GM23338 (cell line): ENCODE measurements at regions not wholly inside any gene's neighbourhood (a gene's known extent, or its start where the extent isn't known, plus 50 kb on each side); places are given as distances from the start of the nearest gene placed in this dataset.

Experiments used
- CREB1 ChIP-seq: fragments of 250-450 bp; sonication (Bioruptor Pico); IDR thresholded peaks from 2 replicates; pipeline ENCODE4 v1.5.0; 2020; ENCODE audit warnings: low read depth, mild to moderate bottlenecking, moderate library complexity
- ETS1 ChIP-seq: IDR thresholded peaks from 2 replicates; pipeline ENCODE4 v1.6.1; 2016; ENCODE audit warnings: antibody characterized with exemption
- EZH2 ChIP-seq: fragments of 200-600 bp; sonication (generic); IDR thresholded peaks from one replicate; pipeline ENCODE4 v1.8.0; 2017; ENCODE audit warnings: antibody characterized with exemption, mild to moderate bottlenecking, low read depth; ENCODE audit not compliant: unreplicated experiment
- EZH2phosphoT487 ChIP-seq: fragments of 200-600 bp; sonication (generic); IDR thresholded peaks from one replicate; pipeline ENCODE4 v1.8.1; 2018; ENCODE audit warnings: antibody characterized with exemption; ENCODE audit not compliant: unreplicated experiment
- JUNB ChIP-seq: IDR thresholded peaks from one replicate; pipeline ENCODE4 v1.6.1; 2016; ENCODE audit warnings: antibody characterized with exemption; ENCODE audit not compliant: unreplicated experiment
- NANOG ChIP-seq: IDR thresholded peaks from 2 replicates; pipeline ENCODE4 v1.6.1; 2016; ENCODE audit warnings: antibody characterized with exemption, borderline replicate concordance
- POLR2AphosphoS5 ChIP-seq: IDR thresholded peaks from 2 replicates; pipeline ENCODE4 v1.6.1; 2016; ENCODE audit warnings: antibody characterized with exemption, low read depth
- STAT1 ChIP-seq: IDR thresholded peaks from one replicate; pipeline ENCODE4 v1.6.1; 2016; ENCODE audit warnings: antibody characterized with exemption; ENCODE audit not compliant: unreplicated experiment
- ZNF114 ChIP-seq: fragments of 250-450 bp; sonication (Bioruptor Pico); IDR thresholded peaks from 2 replicates; pipeline ENCODE4 v1.5.0; 2020; ENCODE audit warnings: mild to moderate bottlenecking, moderate library complexity
- ZNF331 ChIP-seq: fragments of 250-450 bp; sonication (Bioruptor Pico); IDR thresholded peaks from 2 replicates; pipeline ENCODE4 v1.5.0; 2020; ENCODE audit warnings: low read depth, mild to moderate bottlenecking, moderate library complexity
- TF ChIP-seq, protein P1 (sequence below): IDR thresholded peaks from one replicate; pipeline ENCODE4 v1.6.1; 2018; ENCODE audit warnings: antibody characterized with exemption; ENCODE audit not compliant: unreplicated experiment
- TF ChIP-seq, protein P2 (sequence below), 2 experiments: fragments of 200-600 bp in 1 of 2; sonication (generic) in 1 of 2; conservative IDR thresholded peaks; 2 replicates each; pipeline versions ENCODE4 v1.5.1 to v1.6.1; 2016 to 2017; ENCODE audit warnings: antibody characterized with exemption in 2 of 2, low read depth in 2 of 2, mild to moderate bottlenecking in 2 of 2, moderate library complexity in 1 of 2
- TF ChIP-seq, protein P3 (sequence below): fragments of 250-450 bp; sonication (Bioruptor Pico); IDR thresholded peaks from 2 replicates; pipeline ENCODE4 v1.5.0; 2020; ENCODE audit warnings: mild to moderate bottlenecking, moderate library complexity

DNA sequence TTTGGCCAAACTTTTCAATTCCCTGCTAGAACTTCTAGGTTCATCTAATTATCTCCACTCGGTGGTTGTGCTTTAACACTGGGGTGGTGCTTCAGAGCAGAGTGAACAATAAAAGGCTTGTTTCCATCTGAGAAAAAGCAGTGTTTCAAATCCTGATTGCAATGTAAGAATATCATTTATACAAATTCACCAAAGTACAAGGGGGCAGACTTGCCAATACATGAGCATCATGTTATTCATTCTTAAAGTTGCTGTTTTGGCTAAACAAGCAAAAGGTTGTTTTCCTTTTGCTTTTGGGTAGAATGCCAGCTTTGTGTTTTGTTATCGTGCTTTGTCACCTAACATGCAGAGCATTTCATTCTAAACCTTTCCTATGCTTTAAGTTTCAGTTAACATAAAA, 78.5 kb upstream of the UBAC2 start:
- TF ChIP-seq, protein P1, sequence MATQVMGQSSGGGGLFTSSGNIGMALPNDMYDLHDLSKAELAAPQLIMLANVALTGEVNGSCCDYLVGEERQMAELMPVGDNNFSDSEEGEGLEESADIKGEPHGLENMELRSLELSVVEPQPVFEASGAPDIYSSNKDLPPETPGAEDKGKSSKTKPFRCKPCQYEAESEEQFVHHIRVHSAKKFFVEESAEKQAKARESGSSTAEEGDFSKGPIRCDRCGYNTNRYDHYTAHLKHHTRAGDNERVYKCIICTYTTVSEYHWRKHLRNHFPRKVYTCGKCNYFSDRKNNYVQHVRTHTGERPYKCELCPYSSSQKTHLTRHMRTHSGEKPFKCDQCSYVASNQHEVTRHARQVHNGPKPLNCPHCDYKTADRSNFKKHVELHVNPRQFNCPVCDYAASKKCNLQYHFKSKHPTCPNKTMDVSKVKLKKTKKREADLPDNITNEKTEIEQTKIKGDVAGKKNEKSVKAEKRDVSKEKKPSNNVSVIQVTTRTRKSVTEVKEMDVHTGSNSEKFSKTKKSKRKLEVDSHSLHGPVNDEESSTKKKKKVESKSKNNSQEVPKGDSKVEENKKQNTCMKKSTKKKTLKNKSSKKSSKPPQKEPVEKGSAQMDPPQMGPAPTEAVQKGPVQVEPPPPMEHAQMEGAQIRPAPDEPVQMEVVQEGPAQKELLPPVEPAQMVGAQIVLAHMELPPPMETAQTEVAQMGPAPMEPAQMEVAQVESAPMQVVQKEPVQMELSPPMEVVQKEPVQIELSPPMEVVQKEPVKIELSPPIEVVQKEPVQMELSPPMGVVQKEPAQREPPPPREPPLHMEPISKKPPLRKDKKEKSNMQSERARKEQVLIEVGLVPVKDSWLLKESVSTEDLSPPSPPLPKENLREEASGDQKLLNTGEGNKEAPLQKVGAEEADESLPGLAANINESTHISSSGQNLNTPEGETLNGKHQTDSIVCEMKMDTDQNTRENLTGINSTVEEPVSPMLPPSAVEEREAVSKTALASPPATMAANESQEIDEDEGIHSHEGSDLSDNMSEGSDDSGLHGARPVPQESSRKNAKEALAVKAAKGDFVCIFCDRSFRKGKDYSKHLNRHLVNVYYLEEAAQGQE = no peak
- TF ChIP-seq, protein P2, sequence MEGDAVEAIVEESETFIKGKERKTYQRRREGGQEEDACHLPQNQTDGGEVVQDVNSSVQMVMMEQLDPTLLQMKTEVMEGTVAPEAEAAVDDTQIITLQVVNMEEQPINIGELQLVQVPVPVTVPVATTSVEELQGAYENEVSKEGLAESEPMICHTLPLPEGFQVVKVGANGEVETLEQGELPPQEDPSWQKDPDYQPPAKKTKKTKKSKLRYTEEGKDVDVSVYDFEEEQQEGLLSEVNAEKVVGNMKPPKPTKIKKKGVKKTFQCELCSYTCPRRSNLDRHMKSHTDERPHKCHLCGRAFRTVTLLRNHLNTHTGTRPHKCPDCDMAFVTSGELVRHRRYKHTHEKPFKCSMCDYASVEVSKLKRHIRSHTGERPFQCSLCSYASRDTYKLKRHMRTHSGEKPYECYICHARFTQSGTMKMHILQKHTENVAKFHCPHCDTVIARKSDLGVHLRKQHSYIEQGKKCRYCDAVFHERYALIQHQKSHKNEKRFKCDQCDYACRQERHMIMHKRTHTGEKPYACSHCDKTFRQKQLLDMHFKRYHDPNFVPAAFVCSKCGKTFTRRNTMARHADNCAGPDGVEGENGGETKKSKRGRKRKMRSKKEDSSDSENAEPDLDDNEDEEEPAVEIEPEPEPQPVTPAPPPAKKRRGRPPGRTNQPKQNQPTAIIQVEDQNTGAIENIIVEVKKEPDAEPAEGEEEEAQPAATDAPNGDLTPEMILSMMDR (conservative IDR thresholded peaks at IDR 0.05; ENCODE audit: low read depth in 2 of 2) = no peak
- TF ChIP-seq ETS1 (no peak), EZH2phosphoT487 (no peak), EZH2 (no peak), POLR2AphosphoS5 (no peak), CREB1 (CRISPR knock-in tag) (no peak), JUNB (no peak), NANOG (no peak), ZNF114 (CRISPR knock-in tag) (no peak), ZNF331 (no peak), STAT1 (no peak)
- TF ChIP-seq, protein P3, sequence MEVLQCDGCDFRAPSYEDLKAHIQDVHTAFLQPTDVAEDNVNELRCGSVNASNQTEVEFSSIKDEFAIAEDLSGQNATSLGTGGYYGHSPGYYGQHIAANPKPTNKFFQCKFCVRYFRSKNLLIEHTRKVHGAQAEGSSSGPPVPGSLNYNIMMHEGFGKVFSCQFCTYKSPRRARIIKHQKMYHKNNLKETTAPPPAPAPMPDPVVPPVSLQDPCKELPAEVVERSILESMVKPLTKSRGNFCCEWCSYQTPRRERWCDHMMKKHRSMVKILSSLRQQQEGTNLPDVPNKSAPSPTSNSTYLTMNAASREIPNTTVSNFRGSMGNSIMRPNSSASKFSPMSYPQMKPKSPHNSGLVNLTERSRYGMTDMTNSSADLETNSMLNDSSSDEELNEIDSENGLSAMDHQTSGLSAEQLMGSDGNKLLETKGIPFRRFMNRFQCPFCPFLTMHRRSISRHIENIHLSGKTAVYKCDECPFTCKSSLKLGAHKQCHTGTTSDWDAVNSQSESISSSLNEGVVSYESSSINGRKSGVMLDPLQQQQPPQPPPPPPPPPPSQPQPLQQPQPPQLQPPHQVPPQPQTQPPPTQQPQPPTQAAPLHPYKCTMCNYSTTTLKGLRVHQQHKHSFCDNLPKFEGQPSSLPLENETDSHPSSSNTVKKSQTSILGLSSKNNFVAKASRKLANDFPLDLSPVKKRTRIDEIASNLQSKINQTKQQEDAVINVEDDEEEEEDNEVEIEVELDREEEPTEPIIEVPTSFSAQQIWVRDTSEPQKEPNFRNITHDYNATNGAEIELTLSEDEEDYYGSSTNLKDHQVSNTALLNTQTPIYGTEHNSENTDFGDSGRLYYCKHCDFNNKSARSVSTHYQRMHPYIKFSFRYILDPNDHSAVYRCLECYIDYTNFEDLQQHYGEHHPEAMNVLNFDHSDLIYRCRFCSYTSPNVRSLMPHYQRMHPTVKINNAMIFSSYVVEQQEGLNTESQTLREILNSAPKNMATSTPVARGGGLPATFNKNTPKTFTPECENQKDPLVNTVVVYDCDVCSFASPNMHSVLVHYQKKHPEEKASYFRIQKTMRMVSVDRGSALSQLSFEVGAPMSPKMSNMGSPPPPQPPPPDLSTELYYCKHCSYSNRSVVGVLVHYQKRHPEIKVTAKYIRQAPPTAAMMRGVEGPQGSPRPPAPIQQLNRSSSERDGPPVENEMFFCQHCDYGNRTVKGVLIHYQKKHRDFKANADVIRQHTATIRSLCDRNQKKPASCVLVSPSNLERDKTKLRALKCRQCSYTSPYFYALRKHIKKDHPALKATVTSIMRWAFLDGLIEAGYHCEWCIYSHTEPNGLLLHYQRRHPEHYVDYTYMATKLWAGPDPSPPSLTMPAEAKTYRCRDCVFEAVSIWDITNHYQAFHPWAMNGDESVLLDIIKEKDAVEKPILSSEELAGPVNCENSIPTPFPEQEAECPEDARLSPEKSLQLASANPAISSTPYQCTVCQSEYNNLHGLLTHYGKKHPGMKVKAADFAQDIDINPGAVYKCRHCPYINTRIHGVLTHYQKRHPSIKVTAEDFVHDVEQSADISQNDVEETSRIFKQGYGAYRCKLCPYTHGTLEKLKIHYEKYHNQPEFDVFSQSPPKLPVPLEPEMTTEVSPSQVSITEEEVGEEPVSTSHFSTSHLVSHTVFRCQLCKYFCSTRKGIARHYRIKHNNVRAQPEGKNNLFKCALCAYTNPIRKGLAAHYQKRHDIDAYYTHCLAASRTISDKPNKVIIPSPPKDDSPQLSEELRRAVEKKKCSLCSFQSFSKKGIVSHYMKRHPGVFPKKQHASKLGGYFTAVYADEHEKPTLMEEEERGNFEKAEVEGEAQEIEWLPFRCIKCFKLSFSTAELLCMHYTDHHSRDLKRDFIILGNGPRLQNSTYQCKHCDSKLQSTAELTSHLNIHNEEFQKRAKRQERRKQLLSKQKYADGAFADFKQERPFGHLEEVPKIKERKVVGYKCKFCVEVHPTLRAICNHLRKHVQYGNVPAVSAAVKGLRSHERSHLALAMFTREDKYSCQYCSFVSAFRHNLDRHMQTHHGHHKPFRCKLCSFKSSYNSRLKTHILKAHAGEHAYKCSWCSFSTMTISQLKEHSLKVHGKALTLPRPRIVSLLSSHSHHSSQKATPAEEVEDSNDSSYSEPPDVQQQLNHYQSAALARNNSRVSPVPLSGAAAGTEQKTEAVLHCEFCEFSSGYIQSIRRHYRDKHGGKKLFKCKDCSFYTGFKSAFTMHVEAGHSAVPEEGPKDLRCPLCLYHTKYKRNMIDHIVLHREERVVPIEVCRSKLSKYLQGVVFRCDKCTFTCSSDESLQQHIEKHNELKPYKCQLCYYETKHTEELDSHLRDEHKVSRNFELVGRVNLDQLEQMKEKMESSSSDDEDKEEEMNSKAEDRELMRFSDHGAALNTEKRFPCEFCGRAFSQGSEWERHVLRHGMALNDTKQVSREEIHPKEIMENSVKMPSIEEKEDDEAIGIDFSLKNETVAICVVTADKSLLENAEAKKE (CRISPR knock-in tag) = no peak
